OCI-LY7 (cell line): ENCODE measurements at regions not wholly inside any gene's neighbourhood (a gene's known extent, or its start where the extent isn't known, plus 50 kb on each side); places are given as distances from the start of the nearest gene placed in this dataset.

ENCODE experiments used
- EZH2phosphoT487 ChIP-seq: fragments of 200-600 bp; sonication (generic); IDR thresholded peaks from 2 replicates; pipeline ENCODE4 v1.6.1; 2018; ENCODE audit warnings: low read depth, borderline replicate concordance, mild to moderate bottlenecking, mixed run types, antibody characterized with exemption, low read length, moderate library complexity, mixed read lengths
- TF ChIP-seq, protein P1 (sequence below): fragments of 200-600 bp; sonication (generic); conservative IDR thresholded peaks from 2 replicates; pipeline ENCODE4 v1.5.1; 2014; ENCODE audit warnings: mild to moderate bottlenecking, antibody characterized with exemption, low read length, moderate library complexity, mixed read lengths

DNA sequence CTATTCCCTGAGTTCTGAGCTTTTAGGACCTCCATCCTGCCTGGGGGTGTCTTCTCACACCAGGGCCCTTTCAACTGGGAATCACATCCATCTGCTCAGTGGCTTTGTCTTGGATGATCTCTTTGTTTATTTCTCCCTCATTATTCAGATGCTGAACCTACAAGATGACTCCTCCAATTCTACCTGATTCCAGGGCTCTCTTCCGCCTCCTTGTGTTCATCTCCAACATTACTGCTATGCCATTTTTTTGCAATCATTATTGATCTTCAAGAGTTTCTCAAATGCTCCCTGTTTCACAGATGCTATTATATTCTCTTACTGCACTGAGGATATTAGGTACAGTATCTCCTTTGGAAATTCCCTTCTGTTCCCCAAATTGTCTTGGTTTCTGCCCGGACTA is 307.7 kb downstream of the SHANK2 start:
- TF ChIP-seq, protein P1, sequence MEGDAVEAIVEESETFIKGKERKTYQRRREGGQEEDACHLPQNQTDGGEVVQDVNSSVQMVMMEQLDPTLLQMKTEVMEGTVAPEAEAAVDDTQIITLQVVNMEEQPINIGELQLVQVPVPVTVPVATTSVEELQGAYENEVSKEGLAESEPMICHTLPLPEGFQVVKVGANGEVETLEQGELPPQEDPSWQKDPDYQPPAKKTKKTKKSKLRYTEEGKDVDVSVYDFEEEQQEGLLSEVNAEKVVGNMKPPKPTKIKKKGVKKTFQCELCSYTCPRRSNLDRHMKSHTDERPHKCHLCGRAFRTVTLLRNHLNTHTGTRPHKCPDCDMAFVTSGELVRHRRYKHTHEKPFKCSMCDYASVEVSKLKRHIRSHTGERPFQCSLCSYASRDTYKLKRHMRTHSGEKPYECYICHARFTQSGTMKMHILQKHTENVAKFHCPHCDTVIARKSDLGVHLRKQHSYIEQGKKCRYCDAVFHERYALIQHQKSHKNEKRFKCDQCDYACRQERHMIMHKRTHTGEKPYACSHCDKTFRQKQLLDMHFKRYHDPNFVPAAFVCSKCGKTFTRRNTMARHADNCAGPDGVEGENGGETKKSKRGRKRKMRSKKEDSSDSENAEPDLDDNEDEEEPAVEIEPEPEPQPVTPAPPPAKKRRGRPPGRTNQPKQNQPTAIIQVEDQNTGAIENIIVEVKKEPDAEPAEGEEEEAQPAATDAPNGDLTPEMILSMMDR = peak; percentile 45
- no peak for TF ChIP-seq EZH2phosphoT487
